Suprapubic skin (tissue), 4 donors: ENCODE measurements at regions not wholly inside any gene's neighbourhood (a gene's known extent, or its start where the extent isn't known, plus 50 kb on each side); places are given as distances from the start of the nearest gene placed in this dataset.
"Not testable (repeated sequence)": the region's sequence is repeated elsewhere in the genome, so short reads cannot be mapped to it uniquely, and the experiment has no call there.

Experiments
- DNase-seq, 2 donors: peaks; one replicate each; pipeline ENCODE4 v3.0.0-alpha.2; 2019; ENCODE audit warnings: low spot score in 2 of 2
- H3K27ac ChIP-seq: fragments of 200-600 bp; sonication (generic); one replicate; pipeline ENCODE4 v1.5.1; 2019
- H3K27me3 ChIP-seq: fragments of 200-600 bp; sonication (generic); one replicate; pipeline ENCODE4 v1.5.1; 2019
- H3K36me3 ChIP-seq: fragments of 200-600 bp; sonication (generic); one replicate; pipeline ENCODE4 v1.5.1; 2019
- H3K4me1 ChIP-seq: fragments of 200-600 bp; sonication (generic); one replicate; pipeline ENCODE4 v1.5.1; 2019
- H3K4me3 ChIP-seq: fragments of 200-600 bp; sonication (generic); one replicate; pipeline ENCODE4 v1.5.1; 2019; ENCODE audit warnings: mild to moderate bottlenecking
- H3K9me3 ChIP-seq: fragments of 200-600 bp; sonication (generic); one replicate; pipeline ENCODE4 v1.5.1; 2019
- CTCF ChIP-seq, 2 donors: fragments of 200-600 bp in 1 of 2; fragments of 450-650 bp in 1 of 2; sonication (generic) in 1 of 2; IDR thresholded peaks; one replicate each; pipeline ENCODE4 v1.5.1; 2016 to 2019; ENCODE audit warnings: antibody characterized with exemption in 2 of 2, mild to moderate bottlenecking in 1 of 2, moderate library complexity in 1 of 2
- EP300 ChIP-seq: sonication (generic); formaldehyde crosslinking; IDR thresholded peaks from one replicate; pipeline ENCODE4 v1.6.1; 2017; ENCODE audit warnings: antibody characterized with exemption
- POLR2A ChIP-seq, 2 donors: fragments of 450-650 bp; IDR thresholded peaks; one replicate each; pipeline ENCODE4 v1.6.1; 2017; ENCODE audit warnings: antibody characterized with exemption in 2 of 2, mild to moderate bottlenecking in 2 of 2, moderate library complexity in 2 of 2
- POLR2AphosphoS5 ChIP-seq, 3 donors: sonication (generic); formaldehyde crosslinking; IDR thresholded peaks; one replicate each; pipeline ENCODE4 v1.6.1; 2017; ENCODE audit warnings: antibody characterized with exemption in 3 of 3
- WGBS: methylation state at CpG from one replicate; pipeline ENCODE4 v1.1.5; 2018; 5-methylcytosine and 5-hydroxymethylcytosine counted together

- H3K4me3 ChIP-seq: no peak overlapping the region
- H3K9me3 ChIP-seq: no peaks in the 10 kb centered on the region
- peaks cover 47% of the 10 kb centered on the region for H3K27me3 ChIP-seq
- no peak overlapping the region for H3K27ac ChIP-seq
- TF ChIP-seq POLR2A (IDR thresholded peaks at IDR 0.05) (no peak), CTCF (IDR thresholded peaks at IDR 0.05) (no peak), POLR2AphosphoS5 (IDR thresholded peaks at IDR 0.05) (no peak), EP300 (no peak)
- no peak for DNase-seq
- no peaks in the 10 kb centered on the region for H3K36me3 ChIP-seq
- H3K4me1 ChIP-seq: no peaks in the 10 kb centered on the region
- 45% methylated on average over 5 of the region's 5 CpGs for WGBS
Measured at GRCh38 chr15:59817834-59818233, 128.7 kb upstream of the BNIP2 start.

GRCh38 chr15:59817053-59817452 lies 127.9 kb upstream of the BNIP2 start:
- Histone ChIP-seq H3K36me3 (no peaks in the 10 kb centered on the region), H3K4me3 (no peak overlapping the region), H3K9me3 (no peaks in the 10 kb centered on the region), H3K4me1 (no peaks in the 10 kb centered on the region), H3K27ac (no peak overlapping the region), H3K27me3 (peaks cover 53% of the 10 kb centered on the region)
- TF ChIP-seq EP300 (no peak), POLR2A (IDR thresholded peaks at IDR 0.05) (no peak), CTCF (IDR thresholded peaks at IDR 0.05) (no peak), POLR2AphosphoS5 (IDR thresholded peaks at IDR 0.05) (no peak)
- no peak for DNase-seq
- 75% methylated on average over 1 of the region's 1 CpG for WGBS

- TF ChIP-seq CTCF (IDR thresholded peaks at IDR 0.05): no peak
- no peak for TF ChIP-seq POLR2A (IDR thresholded peaks at IDR 0.05)
- no peak for TF ChIP-seq EP300
- TF ChIP-seq POLR2AphosphoS5 (IDR thresholded peaks at IDR 0.05): no peak
- H3K36me3 ChIP-seq: no peaks in the 10 kb centered on the region
- H3K4me1 ChIP-seq: no peaks in the 10 kb centered on the region
- 59% methylated on average over 8 of the region's 8 CpGs for WGBS
- no peak overlapping the region for H3K4me3 ChIP-seq
- H3K9me3 ChIP-seq: no peaks in the 10 kb centered on the region
- H3K27ac ChIP-seq: no peak overlapping the region
- no peak for DNase-seq
- peaks cover 67% of the 10 kb centered on the region for H3K27me3 ChIP-seq
Measured at GRCh38 chr15:59814409-59814808, 125.3 kb upstream of the BNIP2 start.

- no peaks in the 10 kb centered on the region for H3K36me3 ChIP-seq
- WGBS: 50% methylated on average over 1 of the region's 1 CpG
- H3K4me3 ChIP-seq: no peak overlapping the region
- H3K9me3 ChIP-seq: no peaks in the 10 kb centered on the region
- TF ChIP-seq POLR2AphosphoS5 (IDR thresholded peaks at IDR 0.05) (no peak), EP300 (no peak), POLR2A (IDR thresholded peaks at IDR 0.05) (no peak), CTCF (IDR thresholded peaks at IDR 0.05) (no peak)
- DNase-seq: no peak
- no peak overlapping the region for H3K27ac ChIP-seq
- no peaks in the 10 kb centered on the region for H3K4me1 ChIP-seq
- H3K27me3 ChIP-seq: peaks cover 57% of the 10 kb centered on the region
Measured at GRCh38 chr15:59812889-59813288, 123.8 kb upstream of the BNIP2 start.

GRCh38 chr15:59812250-59812870 lies 123.2 kb upstream of the BNIP2 start:
- Histone ChIP-seq H3K4me1 (no peaks in the 10 kb centered on the region), H3K9me3 (no peaks in the 10 kb centered on the region), H3K36me3 (no peaks in the 10 kb centered on the region), H3K27me3 (peaks cover 57% of the 10 kb centered on the region), H3K4me3 (no peak overlapping the region), H3K27ac (no peak overlapping the region)
- DNase-seq: no peak
- TF ChIP-seq POLR2A (IDR thresholded peaks at IDR 0.05): no peak
- no peak for TF ChIP-seq EP300
- TF ChIP-seq CTCF (IDR thresholded peaks at IDR 0.05): no peak
- TF ChIP-seq POLR2AphosphoS5 (IDR thresholded peaks at IDR 0.05): no peak
- WGBS: 40% methylated on average over 15 of the region's 15 CpGs

- H3K27me3 ChIP-seq, H3K36me3 ChIP-seq, H3K9me3 ChIP-seq, H3K4me3 ChIP-seq, H3K4me1 ChIP-seq, DNase-seq, H3K27ac ChIP-seq: not testable (repeated sequence)
- WGBS: 60% methylated on average over 18 of the region's 19 CpGs
Measured at GRCh38 chr15:59803293-59803966, 114.3 kb upstream of the BNIP2 start.
